ENCODE measurements at regions not wholly inside any gene's neighbourhood (a gene's known extent, or its start where the extent isn't known, plus 50 kb on each side); places are given as distances from the start of the nearest gene placed in this dataset.

DNA sequence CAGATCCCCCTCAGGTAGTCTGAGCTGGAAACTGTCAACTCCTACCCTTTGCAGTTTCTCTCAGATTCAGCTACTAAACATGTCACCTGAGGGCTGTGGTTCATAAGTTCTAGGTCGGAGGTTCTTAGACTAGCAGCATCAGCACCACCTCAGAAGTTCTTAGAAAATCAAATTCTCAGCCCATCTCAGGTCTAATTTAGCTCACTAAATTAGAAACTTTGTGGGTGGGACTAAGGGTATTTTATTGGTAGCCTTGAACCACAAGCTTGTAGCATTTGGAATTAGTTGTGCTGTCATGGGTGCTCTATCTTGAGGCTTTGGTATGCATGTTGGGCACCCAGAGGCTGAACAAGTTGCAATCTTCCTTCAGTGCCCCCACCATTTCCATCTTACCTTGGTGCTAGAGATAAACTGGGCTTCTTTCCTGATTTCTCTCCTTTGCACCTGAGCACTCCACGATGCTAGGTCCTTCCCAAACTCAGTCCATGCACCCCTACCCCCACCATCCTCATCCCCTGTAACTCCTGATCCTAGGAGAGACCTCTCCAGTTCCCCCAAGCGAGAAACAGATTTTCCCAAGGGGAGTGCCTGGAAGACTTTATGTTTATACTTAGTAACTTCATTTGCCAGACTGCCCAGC lies 54.2 kb downstream of the S1PR1 start:
- DNase-seq = peak in 1 of 5 donors; percentile 88

DNA sequence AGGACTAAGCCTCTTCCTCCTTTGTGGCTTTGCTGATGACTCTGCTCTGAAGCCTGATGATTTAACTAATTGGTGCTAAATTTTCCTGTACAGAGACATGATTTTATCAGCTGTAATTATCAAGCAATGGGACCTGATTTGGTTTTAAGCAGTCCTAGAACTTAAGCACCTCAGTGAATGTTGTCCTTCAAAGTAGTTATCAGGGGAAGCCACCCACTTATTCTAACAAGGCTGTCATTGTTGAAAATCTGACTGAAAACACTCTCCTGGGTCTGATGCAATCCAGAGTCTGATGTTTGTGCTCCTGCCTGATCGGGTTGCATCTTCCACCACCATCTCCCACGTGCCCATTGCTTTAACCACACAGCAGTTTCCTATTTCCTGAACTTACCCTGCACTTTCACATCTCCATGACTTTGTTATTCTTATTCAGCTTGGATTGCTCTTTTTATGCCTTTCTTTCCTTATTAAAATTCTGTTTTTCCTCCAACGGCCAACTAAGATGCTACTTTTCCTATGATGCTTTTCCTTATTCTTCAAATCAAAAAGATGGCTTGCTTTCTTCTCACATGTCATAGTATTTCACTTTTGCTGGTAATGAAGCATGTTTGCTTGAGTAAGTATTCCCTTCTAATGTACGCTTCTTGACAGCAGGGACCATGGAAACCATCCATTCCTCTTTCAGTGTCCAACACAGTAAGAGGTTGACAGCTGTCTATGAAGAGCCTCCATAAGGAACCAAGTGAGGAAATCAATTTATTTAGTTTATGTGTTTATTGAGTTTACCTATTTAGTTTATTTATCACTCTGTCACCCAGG lies 55.0 kb downstream of the S1PR1 start:
- peak in 1 of 5 donors; percentile 88 for DNase-seq

DNA sequence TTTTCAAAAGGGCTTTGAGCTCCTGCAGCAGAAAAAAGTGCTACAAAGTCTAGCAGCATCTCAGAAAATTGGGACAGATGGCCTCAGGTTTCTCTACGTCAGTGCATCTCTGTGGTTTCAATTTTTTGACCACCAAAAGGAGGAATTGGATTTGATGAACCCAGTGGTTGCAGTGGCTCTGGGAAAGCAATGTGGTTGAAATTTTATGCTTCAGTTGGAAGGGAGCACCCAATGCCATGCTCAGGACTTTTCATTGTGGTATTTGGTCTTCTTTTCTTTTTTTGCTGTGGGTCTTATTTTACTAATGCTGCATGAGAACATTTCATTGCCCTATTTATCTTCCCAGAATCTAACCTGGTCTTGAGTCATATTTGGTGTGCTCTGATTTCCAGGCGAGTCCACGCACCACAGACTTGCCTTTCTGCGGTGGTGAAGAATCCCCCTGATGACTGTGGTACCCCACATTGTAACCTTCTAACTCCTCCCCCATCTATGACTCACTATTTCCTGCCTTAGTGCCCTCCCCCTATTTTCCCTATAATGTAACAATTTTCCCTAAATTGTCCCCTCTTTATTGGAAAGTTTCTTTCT lies 56.7 kb downstream of the S1PR1 start:
- DNase-seq = peak in 1 of 5 donors; percentile 69

DNA sequence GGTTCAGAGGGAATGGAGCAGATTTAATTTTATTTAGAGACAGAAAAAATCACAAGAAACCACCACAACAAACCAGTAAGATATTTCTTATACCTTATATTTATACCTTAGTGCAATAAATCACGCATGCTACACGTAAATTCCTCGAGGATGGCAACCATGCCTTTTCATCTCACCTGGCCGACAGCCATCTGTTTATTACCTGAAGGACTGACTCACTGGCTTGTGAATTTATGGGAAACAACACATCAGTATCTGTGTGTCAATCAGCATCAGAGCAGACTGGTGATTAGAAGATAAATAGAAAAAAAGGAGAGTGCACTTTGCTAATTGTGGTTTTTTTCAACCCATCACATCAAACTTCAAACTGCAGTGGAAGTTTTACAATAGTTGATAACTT lies 58.4 kb downstream of the S1PR1 start:
- no peak for DNase-seq

DNA sequence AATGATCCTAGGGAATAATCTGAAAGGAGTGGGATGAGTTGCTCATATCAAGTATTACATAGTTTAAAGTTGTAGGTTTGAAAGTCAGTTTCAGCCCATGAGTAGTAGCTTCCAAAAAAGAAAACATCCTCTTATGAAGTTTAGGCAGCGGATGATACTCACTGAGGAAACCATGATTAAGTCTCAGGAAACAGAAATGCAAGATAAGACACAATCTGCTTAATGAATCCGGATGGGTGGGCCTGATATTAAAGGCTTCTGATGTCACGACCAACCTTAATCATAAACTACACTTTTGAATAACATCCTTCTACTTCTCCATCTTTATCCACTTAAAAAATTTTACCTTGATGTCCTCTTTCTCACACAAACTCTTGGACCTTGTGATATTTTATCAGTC lies 61.8 kb downstream of the S1PR1 start:
- no peak for DNase-seq

DNA sequence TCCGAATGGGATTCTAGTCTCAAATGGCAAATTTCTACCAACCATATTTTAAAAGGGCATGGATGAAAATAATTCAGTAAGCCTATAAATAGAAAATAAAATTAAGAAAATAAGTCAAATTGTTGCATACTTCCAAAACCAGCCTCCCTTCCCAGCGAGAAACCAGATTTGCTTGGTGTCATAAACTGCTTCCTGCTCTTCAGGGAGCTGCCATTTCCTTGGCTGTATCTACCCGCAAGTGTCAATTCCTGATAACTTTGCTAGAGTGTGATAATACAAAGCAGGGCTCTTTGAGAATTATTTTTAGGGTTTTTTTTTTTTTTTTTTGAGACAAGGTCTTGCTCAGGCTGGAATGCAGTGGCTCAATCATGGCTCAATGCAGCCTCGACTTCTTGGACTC lies 62.3 kb downstream of the S1PR1 start:
- DNase-seq = no peak

DNA sequence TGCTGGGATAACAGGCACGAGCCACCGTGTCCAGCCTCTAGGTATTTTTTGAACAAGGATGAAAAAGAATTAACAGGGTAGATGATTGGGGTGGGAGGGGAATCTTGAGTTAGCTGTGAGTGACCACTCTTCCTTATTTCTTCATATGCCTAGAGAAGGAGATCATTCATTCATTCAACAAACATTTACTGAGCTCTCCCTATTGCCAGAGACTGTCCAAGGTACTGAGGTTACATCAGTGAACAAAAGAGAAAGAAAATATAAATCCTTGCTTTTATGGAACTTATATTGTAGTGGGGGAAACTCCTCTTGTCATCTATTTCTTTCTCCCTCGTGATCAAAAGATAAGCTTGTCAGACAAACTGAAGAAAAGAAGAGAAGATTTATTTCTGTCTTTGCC lies 62.9 kb downstream of the S1PR1 start:
- no peak for DNase-seq

DNA sequence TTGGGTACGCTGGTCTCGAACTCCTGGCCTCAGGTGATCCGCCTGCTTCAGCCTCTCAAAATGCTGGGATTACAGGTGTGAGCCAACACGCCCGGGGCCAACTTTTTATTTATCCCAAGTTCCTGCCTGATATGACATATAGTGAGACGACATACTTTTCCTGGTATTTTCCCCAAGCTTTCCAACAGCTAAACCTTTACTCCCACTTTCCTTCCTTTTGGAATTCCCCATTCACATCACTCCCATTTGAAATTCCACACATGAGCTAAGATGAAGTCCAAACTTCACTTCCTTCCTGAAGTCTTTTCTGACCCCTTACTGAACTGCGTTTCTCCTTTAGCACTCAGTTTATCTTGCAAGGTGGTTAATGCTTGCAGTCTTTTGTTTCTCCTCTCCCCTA lies 64.1 kb downstream of the S1PR1 start:
- no peak for DNase-seq

DNA sequence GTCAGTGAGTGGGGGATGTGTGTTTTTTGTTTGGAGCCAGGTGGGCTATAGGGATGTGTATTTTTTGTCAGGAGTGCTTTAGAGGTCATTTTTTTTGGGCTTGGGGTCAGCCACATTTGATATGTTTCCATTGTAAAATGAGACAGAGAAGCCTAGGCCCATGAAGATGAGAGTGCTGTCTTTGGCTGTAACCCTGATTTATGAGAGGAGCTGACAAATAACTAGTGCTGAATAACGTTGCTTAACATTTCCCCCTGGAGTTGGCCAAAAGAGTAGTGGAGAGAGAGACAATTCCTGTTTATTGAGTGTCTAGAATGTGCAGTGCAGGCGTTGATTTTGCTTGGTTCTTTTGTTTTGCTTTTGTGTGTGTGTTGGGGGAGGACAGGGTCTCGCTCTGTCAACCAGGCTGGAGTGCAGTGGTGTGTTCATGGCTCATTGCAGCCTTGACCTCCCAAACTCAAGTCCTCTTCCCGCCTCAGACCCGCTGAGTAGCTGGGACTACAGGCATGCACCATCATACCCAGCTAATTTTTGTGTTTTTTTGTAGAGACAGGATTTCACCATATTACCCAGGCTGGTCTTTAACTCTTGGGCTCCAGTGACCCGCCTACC lies 64.7 kb downstream of the S1PR1 start:
- DNase-seq = no peak

DNA sequence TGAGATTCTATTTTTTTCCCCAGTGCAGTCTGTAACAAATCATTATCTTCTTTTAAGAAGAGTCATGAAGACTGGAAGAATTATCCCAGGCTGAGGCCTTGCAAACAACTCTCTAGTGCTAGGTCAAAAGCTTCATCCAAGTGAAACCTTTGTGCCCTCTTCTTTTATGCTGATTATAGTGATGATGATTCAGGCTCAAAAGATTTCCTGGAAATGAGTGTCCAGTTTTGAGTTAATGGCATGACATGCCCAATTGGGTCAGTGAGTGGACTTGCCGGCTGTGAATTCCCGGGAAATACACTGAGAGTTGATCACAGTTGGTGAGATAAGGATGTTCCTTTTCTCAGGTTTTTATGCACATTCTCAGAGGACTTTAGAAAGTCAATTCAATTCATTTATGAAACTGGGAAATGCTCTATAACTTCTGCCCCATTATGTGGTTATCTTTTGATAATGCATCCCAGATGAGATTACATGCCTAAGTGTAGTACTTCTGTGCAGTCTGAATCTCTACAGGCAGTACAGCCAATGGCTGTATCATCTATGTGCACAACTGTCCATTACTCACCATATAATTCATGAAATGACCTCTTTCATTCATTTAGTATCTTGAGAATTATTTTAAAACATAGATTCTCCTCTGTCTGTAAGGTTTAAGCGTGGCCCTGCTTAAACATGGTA lies 66.2 kb downstream of the S1PR1 start:
- DNase-seq = no peak

DNA sequence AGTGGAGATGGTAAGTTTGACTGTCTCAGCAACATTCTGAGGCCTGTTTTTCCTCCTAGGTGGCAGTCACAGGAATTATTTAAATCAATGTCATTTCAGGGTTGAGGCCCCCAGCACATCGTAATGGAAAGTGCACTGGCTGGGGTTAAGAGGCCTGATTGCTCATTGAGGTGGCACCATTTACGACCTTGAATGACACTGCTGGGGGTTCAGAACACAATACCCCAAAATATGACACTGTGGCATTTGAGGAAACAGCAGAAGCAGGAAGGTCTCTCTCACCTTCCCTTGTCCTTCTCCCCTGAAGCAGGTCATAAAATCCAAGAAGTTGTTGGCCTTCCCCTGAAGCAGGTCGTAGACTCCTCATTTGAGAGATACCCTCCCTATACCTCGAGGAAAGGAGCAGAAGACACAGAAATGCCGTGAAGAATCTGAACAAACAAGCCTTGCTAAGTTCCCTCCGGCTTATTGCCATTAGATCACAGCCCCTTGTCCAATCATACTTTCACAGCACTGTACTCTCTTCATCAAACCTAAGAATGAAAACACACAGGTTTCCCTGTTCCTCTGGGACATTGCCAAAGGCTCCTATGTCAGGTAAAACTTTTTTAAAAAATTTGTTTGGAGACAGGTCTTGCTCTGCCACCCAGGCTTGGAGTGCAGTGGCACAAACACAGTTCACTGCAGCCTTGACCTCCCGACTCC lies 71.3 kb downstream of the S1PR1 start:
- no peak for DNase-seq

DNA sequence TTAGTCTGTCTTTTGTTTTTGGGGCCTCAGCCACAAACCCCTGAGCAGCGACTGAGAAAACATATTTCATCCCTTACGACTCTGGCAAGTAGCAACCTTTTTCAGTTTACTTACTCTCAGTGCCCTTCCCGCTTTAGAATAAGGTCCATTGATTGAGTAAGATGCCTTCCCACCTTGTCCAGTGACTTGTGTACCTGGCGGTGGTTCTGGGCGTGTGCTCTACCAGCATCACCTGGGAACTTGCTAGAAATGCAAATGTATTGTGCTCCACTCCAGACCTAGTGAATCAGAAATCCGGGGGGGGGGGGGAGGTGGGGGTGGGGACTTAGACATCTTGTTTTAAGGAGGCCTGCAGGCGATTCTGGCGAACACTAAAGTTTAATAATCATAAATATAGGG lies 72.1 kb downstream of the S1PR1 start:
- DNase-seq = no peak

DNA sequence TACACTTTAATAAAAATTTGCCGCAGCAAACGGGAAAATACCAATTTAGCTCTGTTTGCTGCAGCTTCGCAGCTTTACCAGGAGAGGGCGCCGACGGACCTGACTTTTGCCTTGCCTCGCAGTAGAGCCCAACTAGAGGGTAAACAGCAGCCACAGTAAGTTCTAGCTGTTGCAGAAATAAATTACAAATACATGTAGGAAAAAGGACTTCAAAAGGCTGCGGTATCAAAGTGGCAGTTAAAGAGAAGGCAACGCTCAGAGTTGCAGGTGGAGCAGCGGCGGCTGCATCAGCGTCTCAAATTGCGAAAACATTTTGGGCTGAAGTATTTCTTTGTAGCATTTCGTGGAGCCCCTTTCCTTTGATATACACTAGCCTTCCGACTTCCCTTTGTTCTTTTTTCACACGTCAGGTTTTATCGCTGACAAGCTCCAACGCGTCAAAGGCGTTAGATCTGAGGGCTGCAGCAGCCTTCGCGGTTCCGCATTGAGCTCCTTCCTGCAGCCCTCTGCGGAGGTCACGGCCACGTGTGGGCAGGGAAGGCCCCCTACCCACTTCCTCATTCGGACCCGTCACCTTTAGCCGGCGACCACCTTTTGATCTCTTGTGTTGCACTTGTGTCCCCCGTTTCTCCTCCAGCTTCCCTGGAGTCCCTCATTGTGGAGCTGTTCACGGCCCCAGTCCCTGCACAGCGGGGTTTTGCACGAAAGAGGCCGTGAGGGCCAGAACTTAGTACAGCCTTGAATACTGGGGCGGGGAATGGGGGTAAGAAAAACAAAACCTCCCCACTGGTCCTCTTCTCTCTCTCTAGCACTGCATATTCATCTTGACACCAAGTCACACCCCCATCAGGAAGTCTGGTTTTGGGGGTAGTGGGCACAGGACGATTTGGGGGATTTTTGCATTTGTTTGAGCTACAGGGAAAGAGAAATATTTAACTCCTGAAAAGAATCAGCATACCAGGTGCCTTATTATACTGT lies 72.8 kb downstream of the S1PR1 start:
- peak; percentile 51 to 88 (median 69) for DNase-seq

DNA sequence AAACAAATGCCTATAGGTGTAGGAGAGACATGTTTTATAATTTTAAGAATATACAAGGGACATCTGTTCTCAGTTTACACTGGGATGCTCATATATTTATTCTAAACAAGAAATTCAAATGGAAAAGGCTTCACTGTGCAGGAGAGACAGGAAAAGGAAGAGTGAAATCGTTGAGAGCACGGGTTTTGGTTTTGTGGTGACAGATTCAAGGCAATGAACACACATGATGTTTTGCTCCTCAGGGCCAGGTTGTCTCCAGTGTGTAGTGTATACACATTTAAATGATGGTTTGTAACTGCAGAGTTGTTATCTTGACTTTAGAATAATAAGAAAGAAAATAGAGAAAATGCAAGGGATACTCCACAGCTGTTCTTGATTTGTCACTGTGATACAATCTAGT lies 73.7 kb downstream of the S1PR1 start:
- DNase-seq = peak in 1 of 5 donors; percentile 55

DNA sequence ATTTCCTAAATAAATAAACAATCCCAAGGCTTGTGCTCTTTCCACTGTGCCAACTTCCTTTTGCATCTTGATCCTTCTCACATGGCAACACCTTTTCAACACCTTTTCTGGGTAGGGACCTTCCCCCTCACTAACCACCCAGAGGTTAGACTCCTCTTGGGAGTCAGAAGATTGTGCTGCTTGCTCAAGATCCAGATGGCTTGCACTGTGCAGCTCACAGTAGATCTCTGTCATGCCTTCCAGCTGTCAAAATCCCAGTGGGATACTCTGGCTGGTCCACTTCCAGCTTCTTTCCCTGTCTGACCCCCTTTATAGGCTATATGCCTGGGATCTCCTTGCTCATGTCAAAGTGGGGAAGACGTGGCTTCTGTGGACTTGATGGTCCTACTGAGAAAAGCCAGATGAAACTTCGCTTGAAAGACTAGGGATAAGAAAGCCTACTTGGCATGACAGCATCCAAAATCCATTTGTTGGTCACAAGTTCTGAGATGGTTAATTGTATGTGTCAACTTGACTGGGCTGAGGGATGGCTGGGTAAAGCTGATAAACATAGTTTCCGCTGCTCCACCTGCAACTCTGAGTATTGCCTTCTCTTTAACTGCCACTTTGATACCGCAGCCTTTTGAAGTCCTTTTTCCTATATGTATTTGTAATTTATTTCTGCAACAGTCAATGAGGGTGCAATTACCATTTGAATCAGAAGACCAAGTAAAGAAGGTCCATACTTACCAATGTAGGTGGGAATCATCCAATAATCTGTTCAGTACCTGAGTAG lies 74.5 kb downstream of the S1PR1 start:
- peak in 1 of 5 donors; percentile 61 for DNase-seq

DNA sequence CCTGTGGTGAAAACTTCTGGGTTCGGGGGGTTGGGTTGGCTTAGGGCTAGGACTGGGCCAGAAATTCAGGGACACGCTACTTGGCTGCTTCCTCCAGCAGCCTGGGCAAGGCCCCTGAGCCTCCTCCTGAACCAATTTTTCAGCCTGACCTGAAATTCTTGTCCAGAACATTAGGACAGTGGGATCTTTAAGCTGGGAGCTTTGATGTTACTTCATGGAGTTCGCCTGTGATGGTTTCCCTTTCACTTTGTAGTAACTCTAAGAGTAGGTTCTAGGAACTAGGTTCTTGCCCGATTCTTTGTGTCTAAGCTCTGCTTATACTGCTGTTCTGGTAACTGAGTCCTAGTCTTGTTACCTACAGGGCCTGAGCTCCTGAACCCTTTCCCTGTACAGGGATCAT lies 75.3 kb downstream of the S1PR1 start:
- peak in 1 of 5 donors; percentile 66 for DNase-seq

DNA sequence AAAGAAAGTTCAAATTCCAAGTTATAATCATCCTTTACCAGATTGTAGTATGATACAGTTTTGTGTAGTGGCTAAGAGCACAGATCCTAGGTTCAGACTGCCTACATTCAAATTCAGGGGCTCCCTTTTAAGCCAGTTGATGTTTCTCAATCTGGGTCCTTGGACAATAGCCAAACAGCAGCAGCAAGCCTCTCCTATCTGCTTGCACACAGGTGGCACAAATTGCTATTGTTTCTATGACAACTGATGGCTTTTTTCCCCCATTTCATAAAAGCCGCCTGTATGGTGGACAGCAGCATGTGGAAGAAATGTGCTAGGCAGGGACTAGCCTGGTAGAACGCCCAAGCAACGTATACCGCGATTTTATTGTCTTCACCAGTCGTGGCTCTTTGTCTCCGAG lies 76.5 kb downstream of the S1PR1 start:
- no peak for DNase-seq

DNA sequence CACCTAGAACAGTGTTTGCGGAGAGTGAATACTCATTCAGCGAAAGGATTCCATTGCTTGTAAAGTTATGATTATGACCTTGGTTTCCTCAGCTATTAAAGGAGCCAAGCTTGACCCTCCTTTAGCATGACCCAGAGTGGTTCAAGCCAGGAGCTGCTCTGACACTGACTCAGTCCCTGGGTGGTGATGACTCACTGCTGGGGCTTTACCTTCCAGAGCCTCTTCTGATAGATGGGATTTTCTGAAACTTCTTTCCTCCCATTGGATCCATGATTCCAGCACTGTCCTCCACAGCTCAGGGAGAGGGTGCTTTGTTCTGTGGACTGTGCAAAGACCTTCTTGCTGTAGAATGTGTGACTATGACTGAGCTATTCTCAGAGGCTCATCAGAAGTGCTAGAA lies 77.4 kb downstream of the S1PR1 start:
- no peak for DNase-seq

DNA sequence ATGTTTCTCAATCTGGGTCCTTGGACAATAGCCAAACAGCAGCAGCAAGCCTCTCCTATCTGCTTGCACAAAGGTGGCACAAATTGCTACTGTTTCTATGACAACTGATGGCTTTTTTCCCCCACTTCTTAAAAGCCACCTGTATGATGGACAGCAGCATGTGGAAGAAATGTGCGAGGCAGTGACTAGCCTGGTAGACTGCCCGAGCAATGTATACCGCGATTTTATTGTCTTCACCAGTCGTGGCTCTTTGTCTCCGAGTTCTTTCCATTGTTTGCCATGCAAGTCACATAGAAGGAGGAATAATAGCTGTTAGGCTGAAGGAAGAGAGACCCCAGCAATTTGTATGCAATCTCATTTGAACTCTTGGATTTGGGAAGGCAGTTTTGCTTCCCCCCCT lies 79.4 kb downstream of the S1PR1 start:
- DNase-seq = no peak

DNA sequence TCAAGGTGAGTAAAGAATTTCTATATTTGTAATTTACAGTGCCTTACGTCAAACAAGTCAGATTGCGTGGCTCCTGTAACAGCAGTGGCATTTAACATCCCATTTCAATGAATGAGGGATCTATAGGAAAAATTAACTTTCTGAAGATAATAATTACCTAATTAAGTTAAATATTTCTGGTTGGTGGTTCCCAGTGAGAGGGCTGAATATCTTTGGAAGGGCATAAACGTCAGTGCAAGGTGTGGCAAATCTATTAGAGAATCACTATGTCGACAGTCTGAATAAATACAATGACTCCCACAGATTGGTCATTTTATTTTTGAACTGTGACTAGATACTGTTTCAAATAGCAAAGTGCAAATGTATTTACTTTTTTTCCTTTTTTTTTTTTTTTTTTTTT lies 80.0 kb downstream of the S1PR1 start:
- no peak for DNase-seq
